ENCODE measurements at regions not wholly inside any gene's neighbourhood (a gene's known extent, or its start where the extent isn't known, plus 50 kb on each side); places are given as distances from the start of the nearest gene placed in this dataset.

DNA sequence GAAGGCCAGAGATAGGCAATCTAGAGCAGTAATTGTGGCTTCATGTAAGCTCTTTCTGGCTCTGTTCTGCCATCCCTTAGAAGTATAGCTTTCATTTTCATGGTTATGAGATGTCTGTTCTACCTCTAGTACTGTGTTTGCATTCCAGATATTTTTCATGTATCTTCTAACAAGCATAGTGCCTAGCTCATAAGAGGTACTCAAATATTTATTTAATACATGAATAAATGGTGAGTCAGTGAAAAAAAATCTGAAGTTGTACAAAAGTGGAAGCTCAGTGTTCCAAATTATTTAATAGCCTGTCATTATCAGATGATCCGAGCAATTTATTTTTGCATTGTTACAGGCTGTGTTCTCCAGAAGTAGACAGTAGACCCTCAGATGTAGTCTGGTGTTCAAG, 64.3 kb downstream of the OXSM start:
- no peaks in the 10 kb centered on the region for H3K4me1 ChIP-seq
- TF ChIP-seq, protein P1, sequence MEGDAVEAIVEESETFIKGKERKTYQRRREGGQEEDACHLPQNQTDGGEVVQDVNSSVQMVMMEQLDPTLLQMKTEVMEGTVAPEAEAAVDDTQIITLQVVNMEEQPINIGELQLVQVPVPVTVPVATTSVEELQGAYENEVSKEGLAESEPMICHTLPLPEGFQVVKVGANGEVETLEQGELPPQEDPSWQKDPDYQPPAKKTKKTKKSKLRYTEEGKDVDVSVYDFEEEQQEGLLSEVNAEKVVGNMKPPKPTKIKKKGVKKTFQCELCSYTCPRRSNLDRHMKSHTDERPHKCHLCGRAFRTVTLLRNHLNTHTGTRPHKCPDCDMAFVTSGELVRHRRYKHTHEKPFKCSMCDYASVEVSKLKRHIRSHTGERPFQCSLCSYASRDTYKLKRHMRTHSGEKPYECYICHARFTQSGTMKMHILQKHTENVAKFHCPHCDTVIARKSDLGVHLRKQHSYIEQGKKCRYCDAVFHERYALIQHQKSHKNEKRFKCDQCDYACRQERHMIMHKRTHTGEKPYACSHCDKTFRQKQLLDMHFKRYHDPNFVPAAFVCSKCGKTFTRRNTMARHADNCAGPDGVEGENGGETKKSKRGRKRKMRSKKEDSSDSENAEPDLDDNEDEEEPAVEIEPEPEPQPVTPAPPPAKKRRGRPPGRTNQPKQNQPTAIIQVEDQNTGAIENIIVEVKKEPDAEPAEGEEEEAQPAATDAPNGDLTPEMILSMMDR (IDR thresholded peaks at IDR 0.05), result no peak
- no peak for TF ChIP-seq POLR2A (IDR thresholded peaks at IDR 0.05)
- no peak for DNase-seq
- no peak overlapping the region for H3K27ac ChIP-seq
- H3K36me3 ChIP-seq, result no peaks in the 10 kb centered on the region
- no peak overlapping the region for H3K4me3 ChIP-seq
- no peak for ATAC-seq
- no peaks in the 10 kb centered on the region for H3K9me3 ChIP-seq
- H3K27me3 ChIP-seq, result no peaks in the 10 kb centered on the region
- intact Hi-C loops (cut with DNase I), result loop anchor here in 1 of 10 donors (10.0 kb wide), 1 partner anchor 1079 kb away; no protein-coding TSS in a partner anchor
- WGBS, 4 donors, result 63 to 84% (median 79%) methylated on average over 1 of the region's 1 CpG

DNA sequence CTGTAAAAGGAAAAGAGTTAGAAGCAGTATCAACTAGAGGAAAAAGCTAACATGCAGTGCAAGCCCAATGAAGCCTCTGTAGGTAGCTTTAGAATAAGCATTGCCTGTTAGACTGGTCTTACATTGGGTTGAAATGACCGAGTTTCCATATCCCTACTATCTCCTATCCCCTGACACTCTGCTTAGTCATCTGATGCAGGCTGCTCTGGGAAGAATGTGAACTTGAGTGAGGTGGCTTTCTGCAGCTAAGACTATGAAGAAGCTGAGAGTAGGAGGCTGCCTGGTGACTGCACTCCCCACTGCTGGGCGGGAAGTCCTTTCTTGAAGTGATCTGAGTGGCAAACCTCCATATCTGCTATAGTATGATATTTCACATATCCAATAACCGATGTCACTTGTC, 64.7 kb downstream of the OXSM start:
- intact Hi-C loops (cut with DNase I), result loop anchor here in 6 of 10 donors (5.0 to 10.0 kb wide), 3 partner anchors 202 to 1080 kb away; no protein-coding TSS in a partner anchor

DNA sequence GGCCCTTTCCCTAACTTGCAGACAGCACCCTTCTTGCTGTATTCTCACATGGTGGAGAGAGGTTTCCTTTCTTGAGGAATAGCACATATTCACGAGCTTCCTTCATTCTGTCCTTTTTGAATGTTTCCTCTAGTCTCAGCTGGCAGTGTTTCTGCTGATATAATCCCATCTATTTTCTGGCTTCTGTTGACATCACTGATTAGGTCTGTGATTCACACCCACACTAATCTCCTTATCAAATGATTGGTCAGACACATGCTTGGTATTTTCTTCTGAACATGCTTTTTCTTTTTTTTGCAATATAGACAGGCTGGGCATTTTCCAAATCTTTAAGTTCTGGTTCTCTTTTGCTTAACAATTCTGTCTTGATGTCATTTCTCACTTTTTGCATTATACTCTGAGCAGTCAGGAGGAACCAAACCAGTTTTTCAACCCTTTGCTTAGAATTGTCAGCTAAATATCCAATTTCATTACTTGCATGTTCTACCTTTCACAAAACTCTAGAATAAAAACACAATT, 65.4 kb downstream of the OXSM start:
- Histone ChIP-seq H3K4me3 (no peak overlapping the region), H3K27ac (no peak overlapping the region), H3K9me3 (peaks cover 0 to 9% (median 0%) of the 10 kb centered on the region in 12 donors), H3K4me1 (no peaks in the 10 kb centered on the region), H3K27me3 (no peaks in the 10 kb centered on the region), H3K36me3 (no peaks in the 10 kb centered on the region)
- WGBS, 4 donors, result 29 to 52% (median 49%) methylated on average over 1 of the region's 1 CpG
- ATAC-seq (no peak), DNase-seq (no peak)
- intact Hi-C loops (cut with DNase I), result loop anchor here in 6 of 10 donors (5.0 to 10.0 kb wide), 3 partner anchors 203 to 1081 kb away; no protein-coding TSS in a partner anchor
- TF ChIP-seq POLR2A (IDR thresholded peaks at IDR 0.05), result no peak
- TF ChIP-seq, protein P1 (IDR thresholded peaks at IDR 0.05), result no peak

More for the DNA sequence above, 64.7 kb downstream of the OXSM start:
- 81 to 85% (median 83%) methylated on average over 3 of the region's 3 CpGs for WGBS, 4 donors
- Histone ChIP-seq H3K27me3 (no peaks in the 10 kb centered on the region), H3K4me1 (no peaks in the 10 kb centered on the region), H3K4me3 (no peak overlapping the region), H3K27ac (no peak overlapping the region), H3K9me3 (peaks cover 0 to 3% (median 0%) of the 10 kb centered on the region in 12 donors), H3K36me3 (no peaks in the 10 kb centered on the region)
- DNase-seq, result no peak
- no peak for ATAC-seq
- TF ChIP-seq POLR2A (IDR thresholded peaks at IDR 0.05), result no peak
- TF ChIP-seq, protein P1 (IDR thresholded peaks at IDR 0.05), result no peak

DNA sequence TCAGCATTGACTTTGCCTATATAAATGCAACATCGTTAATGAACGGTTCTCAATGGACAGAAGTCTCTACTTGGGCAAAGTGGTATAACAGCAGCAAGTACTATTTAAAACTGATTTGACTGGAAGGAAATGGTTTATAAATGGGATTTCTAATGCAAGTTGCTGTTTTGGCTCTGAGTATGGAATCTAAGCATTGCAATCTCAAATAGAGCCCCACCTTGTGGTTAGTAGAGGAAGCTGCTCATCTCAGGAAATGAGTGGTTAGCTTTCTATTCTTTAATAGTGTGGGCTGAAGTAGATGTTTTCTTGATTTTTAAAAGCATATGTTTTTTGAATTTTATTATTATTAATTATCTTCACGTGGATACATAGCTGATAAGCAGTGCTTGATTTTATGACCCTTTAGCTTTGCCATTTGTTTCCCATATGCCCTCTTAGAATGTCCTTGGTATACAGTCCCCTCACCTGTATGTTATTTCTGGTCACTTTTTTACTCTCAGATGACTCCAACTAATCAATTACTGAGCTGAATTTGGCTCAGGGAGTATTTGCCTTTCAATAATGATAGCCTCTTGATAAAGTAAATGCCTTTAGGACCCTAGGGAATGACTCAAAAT, 67.1 kb downstream of the OXSM start:
- intact Hi-C loops (cut with DNase I), result loop anchor here (1.0 to 10.0 kb wide), 5 partner anchors 205 to 1082 kb away; no protein-coding TSS in a partner anchor

More for the DNA sequence above, 67.1 kb downstream of the OXSM start:
- 52 to 62% (median 59%) methylated on average over 3 of the region's 3 CpGs for WGBS, 4 donors
- ATAC-seq (peak in 1 of 4 donors; percentile 32), DNase-seq (no peak)
- Histone ChIP-seq H3K36me3 (no peaks in the 10 kb centered on the region), H3K9me3 (peaks cover 0 to 11% (median 0%) of the 10 kb centered on the region in 12 donors), H3K27me3 (no peaks in the 10 kb centered on the region), H3K4me3 (no peak overlapping the region), H3K4me1 (no peaks in the 10 kb centered on the region), H3K27ac (no peak overlapping the region)
- TF ChIP-seq POLR2A (IDR thresholded peaks at IDR 0.05), result no peak
- TF ChIP-seq, protein P1 (IDR thresholded peaks at IDR 0.05), result peak; percentile 52 to 75 (median 66)
